SW480 (cell line): ENCODE measurements at regions not wholly inside any gene's neighbourhood (a gene's known extent, or its start where the extent isn't known, plus 50 kb on each side); places are given as distances from the start of the nearest gene placed in this dataset.

Source experiments
- DNase-seq: peaks from one replicate; pipeline ENCODE4 v3.0.0-alpha.2; 2016; ENCODE audit warnings: low spot score

GRCh38 chr9:95822583-95823431 is 52.7 kb upstream of the ERCC6L2 start:
- peak; percentile 42 for DNase-seq

- DNase-seq, result no peak
Observed at GRCh38 chr9:95822015-95822414, 53.5 kb upstream of the ERCC6L2 start.

GRCh38 chr9:95820074-95820473 is 55.4 kb upstream of the ERCC6L2 start:
- DNase-seq, result no peak

DNA sequence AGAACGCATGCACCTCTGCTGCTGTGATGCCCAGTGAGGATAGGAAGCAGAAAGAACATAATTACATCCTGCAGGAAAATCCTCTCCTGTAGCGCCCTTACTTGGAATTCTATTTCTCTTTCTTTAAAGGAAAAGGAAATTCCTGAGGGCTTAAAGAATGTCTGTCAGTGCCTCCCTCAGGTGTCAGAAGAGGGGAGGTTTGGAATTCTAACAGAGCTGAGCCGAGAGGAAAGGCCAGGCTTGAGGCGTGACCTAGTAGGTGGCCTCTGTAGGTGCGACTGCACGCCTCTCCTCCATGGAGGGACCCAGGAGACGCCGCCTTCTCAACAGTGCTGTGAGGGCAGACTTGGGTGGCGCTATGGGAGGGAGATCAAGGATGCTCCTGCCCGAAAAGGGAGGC is 55.9 kb upstream of the ERCC6L2 start:
- DNase-seq, result no peak

GRCh38 chr9:95817205-95817604 is 58.3 kb upstream of the ERCC6L2 start:
- DNase-seq, result no peak

- no peak for DNase-seq
Observed at GRCh38 chr9:95816716-95817115, 58.8 kb upstream of the ERCC6L2 start.

DNA sequence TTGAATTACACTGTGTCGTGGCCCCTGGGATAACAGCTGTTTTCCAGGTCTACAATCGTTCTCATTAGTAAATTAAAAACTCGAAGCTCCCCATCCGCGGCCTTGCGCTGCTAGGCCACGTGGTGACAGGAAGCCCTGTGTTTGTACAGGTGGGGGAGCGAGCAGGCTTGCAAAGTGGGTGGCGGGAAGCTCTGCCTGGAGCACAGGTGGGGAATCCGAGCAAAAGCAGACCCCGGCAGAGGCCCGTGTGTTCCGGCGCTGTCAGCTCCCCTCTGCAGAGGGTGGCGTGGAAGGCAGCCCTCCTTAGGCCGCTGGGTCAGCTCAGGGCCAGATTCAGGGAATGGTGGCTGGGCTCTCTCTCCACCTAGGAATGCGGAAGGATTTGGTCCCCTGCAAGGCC is 59.5 kb upstream of the ERCC6L2 start:
- DNase-seq, result no peak

GRCh38 chr9:95815133-95815532 is 60.4 kb upstream of the ERCC6L2 start:
- DNase-seq, result no peak

DNA sequence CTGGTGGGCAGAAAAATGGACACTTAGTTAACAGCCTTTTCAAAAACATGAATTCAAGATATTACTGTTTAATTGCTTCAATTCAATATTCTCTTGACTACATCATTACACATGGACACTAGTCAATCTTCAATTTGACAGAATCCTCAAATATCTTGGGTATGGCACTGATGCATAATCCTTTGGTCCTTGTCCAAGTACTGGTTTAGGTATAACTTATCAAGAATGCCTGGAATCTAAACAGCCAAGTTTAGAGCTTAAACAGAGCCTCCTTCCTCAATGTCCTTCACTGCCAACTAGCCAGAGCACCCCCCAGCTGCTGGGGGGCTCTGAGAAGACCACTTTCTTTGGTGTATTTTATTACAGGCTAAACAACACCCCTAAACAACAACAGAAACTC is 61.6 kb upstream of the ERCC6L2 start:
- no peak for DNase-seq

GRCh38 chr9:95810814-95811213 is 64.7 kb upstream of the ERCC6L2 start:
- DNase-seq, result no peak

DNA sequence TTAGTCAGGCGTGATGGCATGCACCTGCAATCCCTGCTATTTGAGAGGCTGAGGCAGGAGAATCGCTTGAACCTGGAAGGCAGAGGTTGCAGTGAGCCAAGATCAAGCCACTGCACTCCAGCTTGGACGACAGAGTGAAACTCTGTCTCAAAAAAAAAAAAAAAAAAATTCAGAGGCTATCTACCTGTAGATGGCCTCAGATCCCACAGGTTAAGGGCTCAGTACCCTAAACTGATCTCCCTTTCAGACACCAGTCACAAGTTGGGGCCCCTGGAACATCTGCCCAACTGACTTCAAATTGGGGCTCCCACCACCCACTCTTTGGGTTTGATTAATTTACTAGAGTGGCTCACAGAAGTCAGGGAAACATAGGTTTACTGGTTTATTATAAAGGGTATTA is 65.4 kb upstream of the ERCC6L2 start:
- DNase-seq, result no peak

DNA sequence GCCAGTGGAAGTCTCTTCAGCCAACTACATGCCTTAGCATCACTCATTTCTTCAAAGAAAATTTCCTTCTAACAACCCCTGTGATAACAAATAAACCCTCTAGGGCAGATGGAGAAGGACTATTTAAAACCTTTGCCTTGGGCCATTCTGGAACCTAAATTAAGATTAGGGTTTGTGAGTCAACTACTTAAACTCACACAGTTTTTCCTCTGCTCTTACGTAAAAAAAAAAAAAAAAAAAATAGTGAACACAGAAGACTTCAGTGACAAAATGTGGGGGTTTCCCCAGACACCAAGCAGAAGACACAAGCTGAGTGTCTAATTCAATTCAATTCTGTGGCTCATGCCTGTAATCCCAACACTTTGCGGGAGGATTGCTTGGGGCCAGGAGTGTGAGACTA is 65.8 kb upstream of the ERCC6L2 start:
- DNase-seq, result no peak

DNA sequence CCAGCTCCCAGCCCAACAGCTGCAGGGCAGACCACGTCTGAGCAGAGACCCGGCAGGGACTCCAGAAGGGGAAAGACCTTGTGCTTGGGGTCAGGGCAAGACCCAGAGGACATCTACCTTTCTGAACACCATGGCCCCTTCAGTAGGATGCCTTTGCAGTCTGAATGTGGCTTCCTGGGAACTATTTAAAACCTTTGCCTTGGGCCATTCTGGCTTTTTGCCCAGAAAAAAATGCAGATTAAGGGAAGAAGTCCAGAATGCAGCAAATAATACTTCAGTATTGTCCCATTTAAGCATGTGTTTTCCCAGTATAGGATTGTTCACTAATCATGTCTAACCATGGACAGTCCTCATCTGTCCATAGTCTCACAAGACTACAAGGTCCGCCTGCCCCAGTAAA is 67.5 kb upstream of the ERCC6L2 start:
- no peak for DNase-seq

DNA sequence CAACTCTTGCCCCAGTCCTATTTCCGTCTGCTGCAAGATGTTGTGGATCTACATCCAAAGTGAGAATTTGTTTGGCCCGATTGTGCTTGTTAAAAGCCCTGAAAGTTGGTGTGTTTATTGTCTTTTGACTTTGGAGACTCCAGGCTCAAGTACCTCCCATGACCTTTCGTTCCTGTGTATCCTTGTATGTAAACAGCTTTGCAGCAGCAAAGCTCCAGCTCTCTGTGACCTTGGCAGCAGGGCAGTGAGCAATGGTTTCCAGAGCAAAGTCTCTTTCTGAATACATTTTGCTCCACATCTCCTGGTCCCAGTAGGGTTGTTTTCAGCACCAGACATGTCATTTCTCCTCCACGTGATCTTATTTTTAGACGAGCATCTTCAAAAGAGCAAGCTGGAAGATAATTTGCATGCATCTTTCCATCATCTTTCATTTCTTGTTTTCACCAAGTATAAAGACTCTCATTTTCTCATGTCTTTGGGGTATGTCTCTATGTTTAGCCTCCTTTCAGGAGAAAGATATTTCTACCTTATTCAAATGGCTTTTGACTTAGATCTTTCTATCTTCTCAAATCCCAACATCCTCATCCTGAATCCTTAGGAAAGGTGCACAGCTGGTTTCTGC is 68.1 kb upstream of the ERCC6L2 start:
- no peak for DNase-seq

GRCh38 chr9:95803197-95803596 is 72.3 kb upstream of the ERCC6L2 start:
- DNase-seq, result no peak

DNA sequence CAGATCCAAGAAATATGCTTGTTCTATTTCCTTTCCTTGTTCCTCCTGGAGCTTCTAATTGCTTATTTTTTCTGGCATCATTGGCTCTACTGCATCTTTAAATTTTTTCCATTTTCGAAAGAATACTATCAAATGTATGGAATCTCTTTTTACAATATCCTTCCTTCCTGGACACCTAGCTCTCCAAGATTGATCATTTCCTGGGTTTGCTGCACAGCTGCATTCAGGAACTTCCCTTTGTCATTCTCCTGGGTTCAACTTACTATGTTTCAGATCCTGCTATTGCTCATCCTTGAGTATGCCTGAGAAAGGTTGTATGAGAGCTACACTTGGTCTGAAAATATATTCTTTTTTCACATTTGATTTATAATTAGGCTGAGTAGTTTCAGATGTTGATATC is 73.7 kb upstream of the ERCC6L2 start:
- DNase-seq, result no peak

- no peak for DNase-seq
Observed at GRCh38 chr9:95796029-95796428, 79.5 kb upstream of the ERCC6L2 start.

DNA sequence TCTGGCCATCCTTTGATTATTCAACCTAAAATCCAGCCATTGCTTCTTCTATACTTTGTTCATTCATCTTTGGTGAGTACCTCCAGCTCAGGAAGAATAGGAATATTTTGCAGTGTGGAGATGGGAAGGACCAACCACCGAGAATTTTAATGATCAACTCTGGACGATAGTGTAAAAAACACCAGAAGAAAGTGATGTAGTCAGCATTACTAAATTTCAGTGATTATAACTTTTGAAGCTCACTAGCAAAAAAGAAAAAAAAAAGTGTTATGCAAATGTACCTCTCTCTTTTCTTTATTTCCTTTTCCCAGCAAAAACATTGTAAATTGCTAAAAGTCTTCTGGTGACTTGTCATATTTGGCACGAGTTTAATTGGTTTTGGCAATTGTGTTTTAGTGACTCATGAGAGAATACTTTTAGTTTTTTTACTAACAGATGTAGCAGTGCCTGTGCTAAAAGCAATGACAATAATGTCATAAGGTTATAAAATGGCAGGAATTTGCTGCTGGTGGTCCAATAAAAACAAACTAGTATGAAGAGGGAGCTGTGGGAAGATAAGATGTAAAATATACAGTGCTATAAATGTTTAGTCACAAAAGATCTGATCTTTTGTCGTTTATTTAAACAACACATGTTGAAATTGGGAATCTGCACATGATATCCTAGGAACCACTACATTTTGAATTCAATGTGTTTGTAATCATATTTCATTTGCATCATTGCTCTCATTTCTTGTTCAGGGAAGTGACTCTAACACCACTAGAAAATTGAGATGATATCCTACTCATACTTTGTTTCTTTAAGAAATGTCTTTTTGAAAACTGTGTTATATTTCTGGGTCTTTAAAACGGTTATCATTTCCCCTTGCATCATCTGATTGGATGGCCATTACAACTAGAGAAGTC is 81.3 kb upstream of the ERCC6L2 start:
- DNase-seq, result peak; percentile 10

DNA sequence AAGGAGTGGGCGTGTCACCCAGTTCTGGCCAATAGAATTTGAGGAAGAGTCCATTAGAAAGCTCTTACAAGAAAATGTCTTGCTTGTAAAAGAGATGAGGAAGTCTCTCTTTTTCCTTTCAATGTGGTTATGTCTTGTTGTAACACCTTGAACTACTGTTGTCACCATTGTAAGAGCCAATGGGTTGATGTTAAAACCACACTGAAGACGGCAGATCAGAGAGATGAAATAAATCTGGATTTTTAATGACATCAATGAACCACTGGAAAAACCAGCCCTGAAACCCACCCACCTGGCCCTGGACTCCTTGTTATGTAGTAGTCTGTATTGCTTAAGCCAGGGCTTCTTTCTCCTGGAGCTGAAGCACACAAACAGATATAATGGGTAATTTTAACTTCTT is 83.8 kb upstream of the ERCC6L2 start:
- DNase-seq, result no peak

DNA sequence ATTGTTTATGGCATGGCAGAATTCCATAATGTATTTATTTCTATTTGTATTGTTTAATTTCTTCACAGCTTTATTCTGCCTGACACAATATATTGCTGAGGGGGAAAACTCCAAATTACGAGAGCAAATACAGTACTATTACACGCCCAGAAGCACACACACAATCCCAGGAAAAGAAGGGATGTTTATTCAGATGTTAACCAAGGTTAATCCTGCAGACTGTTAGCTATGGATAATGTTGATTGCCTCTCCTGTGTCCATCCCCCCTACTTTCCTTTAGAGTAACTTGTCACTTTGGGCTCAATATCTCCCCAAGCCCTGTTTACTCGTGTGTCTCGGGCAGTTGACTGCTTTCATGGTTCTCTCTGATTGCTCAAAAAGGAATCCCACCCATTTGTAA is 84.2 kb upstream of the ERCC6L2 start:
- no peak for DNase-seq

- DNase-seq, result no peak
Observed at GRCh38 chr9:95788521-95788991, 86.9 kb upstream of the ERCC6L2 start.

DNA sequence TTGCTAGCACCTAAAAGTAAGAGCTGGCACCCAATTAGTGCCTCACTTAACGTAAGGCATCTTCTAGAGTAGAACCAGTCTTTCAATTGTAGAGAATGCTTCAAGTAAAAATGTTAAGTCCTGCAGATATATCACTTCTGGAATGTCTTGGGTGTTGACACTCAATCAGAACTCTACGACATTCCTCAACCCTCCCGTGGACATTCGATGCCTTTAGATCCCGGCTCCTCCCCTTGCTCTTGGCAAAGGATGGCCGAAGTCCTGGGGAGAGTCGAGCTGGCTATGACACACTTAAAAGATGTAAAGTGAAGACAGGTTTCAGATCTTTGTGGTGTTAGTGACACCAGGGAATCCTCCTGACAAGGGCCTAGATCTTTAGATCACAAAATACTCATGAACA is 87.5 kb upstream of the ERCC6L2 start:
- DNase-seq, result no peak

DNA sequence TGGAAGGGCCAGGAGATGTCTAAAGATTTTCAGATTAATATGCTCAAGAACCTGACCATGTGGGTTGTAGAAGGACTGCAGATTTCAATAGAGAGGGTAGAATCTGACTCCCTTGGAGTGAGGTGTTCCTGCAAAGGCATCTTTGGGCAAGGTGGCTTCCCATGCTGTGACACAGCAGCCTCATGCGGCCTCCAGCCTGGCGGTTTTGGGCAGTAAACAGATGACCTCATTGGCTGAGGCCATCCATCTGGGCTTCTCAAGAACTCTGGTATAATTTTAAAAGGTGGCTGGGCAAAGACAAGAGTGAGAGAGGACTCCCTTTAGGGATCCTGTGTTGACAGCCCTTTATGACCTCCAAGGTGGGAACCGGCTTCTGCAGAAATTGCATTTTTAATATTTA is 90.3 kb upstream of the ERCC6L2 start:
- DNase-seq, result no peak
